NCI-H2081 (cell line): ENCODE measurements at regions not wholly inside any gene's neighbourhood (a gene's known extent, or its start where the extent isn't known, plus 50 kb on each side); places are given as distances from the start of the nearest gene placed in this dataset.

Source experiments
- DNase-seq, 2 experiments: peaks; one replicate each; lab custom pipeline; 2025; lab: John Stamatoyannopoulos, UW

DNA sequence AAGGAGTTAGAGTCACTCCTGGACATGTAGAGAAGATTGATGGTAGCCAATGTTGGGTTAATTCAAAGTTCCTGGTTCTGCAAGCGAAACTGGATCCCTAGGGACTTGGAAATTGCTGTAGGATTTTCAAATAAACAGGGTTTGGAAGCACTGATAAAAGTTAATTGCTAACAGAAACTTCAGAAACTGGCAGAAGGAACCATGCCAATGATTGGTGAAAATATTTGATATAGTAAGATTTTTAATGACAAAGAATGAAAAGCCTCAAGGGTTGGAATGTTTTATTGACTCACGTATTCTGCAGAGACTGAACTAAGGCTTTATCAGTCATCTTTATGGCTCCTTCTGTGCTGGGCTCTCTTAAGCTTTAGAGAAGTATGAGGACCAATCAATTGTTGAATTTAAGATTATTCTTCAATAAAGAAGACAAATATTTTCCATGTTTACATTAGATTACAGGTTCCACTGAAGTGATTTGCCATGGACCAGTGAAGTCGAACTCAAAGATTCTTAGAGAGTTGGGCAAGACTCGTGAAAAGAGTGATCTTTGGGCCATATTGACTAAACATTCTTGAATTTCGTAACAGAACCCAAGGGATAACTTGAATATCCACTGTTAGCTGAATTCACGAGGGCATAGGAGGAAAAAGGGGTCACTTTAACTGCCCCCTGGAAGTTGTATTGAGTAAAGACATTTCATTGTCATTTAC is 371.4 kb downstream of the HDGFL1 start:
- no peak for DNase-seq

GRCh38 chr6:22942403-22942802 is 373.0 kb downstream of the HDGFL1 start:
- no peak for DNase-seq

- no peak for DNase-seq
Measured at GRCh38 chr6:22943327-22943726, 374.0 kb downstream of the HDGFL1 start.

DNA sequence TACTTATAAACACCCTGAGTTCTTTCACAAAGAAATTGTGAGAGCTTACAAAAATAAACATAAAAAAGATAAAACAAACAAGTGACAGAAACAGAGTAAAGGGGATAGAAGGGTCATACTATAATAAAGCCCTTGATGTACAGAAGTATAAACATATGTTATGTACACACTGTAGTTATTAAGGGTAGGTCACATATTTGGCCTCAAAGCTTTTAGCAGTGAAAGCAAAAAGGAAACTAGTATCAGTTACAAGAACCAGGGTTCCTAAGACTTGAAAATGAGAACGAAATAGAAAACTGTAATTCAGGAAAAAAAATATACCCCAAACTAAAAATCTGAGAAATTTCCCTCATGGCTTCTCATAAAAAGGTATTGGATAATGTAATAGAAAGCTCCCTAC is 380.6 kb downstream of the HDGFL1 start:
- DNase-seq: no peak

DNA sequence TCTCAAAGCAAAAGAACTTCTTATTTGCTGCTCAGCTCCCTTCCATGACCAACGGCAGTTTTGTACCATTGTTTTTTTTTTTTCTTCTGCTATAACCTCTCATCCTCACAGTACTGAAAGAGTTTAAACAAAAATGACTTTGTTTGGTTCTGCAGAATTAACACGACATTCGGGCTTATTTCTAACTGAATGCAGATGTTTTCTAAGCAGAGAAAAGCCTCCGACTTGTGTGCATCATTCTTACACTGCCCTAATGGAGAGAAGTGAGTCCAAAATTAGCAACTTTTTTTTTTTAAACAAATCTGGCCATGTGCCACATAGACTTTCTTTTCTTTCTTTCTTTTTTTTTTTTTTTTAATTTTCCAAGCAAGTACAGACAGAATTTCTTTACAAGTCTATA is 382.7 kb downstream of the HDGFL1 start:
- DNase-seq: no peak

GRCh38 chr6:22954749-22955385 is 385.5 kb downstream of the HDGFL1 start:
- DNase-seq: no peak

DNA sequence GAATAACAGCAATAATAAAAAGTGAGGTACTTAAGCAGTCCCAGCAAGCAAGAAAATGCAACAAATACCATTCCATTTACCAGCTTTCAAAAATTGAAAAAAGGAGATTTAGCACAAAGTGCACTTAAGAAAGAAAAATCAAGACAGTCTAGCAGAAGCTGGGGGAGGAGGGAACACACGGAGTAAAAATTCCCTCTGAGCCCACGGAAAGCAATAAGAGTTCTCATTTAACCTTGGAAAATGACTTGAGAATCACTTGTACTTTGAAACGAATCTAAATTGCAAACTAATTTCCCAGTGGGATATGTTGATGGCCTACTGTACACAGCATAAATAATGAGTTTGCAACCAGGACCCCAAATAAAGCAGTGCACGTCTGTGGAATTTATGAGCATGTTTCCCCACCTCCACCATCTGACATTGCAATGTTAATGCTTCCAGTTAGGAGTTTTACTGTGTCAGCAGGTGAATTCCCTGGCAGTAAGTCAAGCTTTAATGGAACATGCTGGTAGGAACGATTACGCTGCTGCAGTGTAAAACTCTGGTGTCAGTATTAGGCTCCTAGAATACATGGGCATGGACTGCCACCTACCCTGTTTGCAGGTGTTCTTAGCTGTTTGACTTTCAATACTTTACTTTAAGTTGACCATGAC is 386.8 kb downstream of the HDGFL1 start:
- peak; percentile 42 to 87 for DNase-seq

DNA sequence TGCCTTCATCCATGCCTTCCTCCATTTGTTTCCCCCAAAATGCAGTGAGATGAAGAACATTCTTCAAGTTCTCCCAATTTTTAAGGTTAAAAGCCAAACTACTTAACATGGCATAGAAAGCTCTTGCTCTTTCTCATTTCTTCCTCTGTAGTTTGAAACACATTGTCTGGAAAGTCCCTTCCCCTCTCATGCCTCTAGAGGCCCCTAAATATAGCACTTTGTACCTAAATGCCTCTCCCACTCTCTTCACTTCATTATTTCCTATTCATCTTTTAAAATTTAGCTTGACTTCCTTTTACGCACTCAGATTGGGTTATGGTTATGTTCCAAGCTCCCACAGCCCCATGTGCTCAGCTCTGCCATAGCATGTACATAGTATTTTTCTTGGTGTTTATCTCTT is 389.3 kb downstream of the HDGFL1 start:
- DNase-seq: no peak

GRCh38 chr6:22959571-22959970 is 390.2 kb downstream of the HDGFL1 start:
- no peak for DNase-seq

GRCh38 chr6:22964334-22964733 is 395.0 kb downstream of the HDGFL1 start:
- DNase-seq: no peak

DNA sequence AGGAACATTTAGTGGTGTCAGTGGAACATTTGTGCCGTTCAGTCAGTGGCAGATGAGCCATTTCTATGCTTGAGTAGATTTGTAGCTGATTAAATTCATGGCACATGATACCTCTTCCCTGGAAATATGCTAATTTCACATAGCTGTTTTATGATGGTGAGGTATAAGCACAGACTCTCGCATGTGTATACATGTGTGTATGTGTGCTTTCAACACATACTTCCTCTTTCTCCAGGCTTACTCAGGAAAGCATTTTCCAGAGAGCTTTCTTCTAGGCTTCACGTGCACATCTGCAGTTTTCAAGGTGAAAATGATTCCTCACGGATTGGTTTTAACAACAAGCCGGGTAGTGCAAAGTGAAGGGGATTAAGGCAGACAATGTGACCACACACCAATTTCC is 396.5 kb downstream of the HDGFL1 start:
- DNase-seq: no peak

DNA sequence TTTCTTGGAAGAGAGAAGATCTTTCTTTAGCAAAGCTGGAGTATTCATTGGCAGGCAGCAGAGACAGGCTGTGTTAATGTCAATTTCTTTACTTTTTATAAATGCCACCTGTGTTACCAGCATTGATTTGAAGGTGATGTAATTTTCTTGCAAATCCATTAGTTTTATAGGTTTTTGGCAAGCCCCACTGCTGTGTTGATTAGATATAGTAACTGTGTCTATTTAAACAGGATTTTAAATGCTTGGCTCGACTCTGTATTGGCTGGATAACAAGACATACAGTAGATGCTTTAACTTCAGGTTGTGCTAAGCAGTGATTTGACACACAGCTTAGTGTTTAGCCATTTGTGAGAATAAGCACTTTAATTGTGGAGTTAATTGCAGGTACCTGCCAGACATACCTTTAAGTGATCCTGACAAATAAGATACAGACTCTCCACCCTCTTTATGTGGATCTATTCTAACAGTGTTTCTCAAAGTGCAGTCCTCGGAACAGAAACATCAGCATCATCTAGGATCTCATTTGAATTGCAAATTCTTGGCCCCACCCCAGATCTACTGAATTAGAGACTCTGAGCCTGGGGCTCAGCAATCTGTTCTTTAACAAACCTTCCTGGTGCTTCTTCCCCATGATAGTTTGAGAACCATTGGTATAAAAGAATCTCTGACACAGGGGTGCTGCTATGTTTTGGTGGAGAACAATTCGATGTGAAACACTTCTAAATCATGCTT is 397.5 kb downstream of the HDGFL1 start:
- peak; percentile 77 to 94 for DNase-seq

DNA sequence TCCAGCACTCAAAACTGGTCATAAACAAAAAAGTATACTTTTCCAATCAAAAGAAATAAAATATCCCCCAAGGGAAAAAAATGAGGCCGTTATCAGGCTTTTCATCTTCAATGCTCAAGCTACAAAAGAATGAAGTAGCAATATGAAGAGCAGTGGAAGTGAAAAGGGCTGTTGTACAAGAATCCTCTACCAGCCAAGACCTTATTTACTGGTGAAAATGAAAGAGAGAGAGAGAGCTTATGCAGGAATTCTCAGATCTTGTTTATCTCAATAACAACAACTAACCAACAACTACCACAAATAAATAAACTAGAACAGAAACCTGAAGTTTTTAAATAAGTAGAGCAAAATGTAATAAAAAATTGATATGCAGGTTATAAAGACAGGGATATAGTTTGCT is 400.6 kb downstream of the HDGFL1 start:
- DNase-seq: no peak

- no peak for DNase-seq
Measured at GRCh38 chr6:22972771-22973170, 403.4 kb downstream of the HDGFL1 start.

GRCh38 chr6:22975079-22975478 is 405.7 kb downstream of the HDGFL1 start:
- DNase-seq: no peak

- DNase-seq: no peak
Measured at GRCh38 chr6:22980446-22980845, 411.1 kb downstream of the HDGFL1 start.

- DNase-seq: no peak
Measured at GRCh38 chr6:23002044-23002619, 432.8 kb downstream of the HDGFL1 start.

GRCh38 chr6:23003671-23004467 is 434.5 kb downstream of the HDGFL1 start:
- no peak for DNase-seq

GRCh38 chr6:23006656-23007055 is 437.3 kb downstream of the HDGFL1 start:
- DNase-seq: no peak

- no peak for DNase-seq
Measured at GRCh38 chr6:23011615-23012014, 442.2 kb downstream of the HDGFL1 start.

DNA sequence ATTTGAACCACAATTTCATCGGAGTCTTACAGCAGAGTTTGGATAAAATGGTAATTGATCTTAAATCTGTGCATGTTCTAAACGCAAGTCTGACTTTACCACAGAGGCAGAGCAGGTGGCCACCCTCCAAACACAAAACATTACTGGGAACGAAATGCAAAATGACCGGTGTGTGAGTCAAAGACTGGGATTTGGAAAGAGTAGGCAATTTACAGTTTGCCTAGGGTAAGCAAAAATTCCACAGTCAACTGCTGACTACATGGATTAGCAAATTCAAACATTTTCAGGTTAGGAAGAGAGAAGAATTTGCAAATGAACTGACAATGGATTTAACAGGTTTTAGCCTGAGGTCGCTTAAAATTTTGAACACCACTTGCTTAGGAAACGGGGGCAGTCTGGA is 444.4 kb downstream of the HDGFL1 start:
- no peak for DNase-seq

DNA sequence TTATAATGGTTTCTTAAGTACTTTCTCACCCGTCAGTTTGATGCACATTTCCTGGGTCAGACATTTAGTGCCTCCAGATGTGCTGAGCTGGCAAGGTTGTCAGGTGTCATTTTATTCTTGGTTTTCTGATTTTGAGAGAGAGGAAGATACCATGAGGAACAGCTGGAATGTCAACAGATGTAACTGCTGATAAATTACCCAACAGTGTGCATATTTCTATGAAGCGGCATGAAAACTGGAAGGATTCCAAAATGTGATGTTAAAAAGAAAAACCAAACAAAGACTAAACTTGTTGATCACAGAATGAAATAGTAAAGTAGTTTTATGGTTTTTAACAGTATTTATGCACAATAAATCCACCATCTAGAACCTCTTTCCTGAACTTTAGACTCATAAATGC is 447.3 kb downstream of the HDGFL1 start:
- DNase-seq: no peak
